ENCODE measurements at regions not wholly inside any gene's neighbourhood (a gene's known extent, or its start where the extent isn't known, plus 50 kb on each side); places are given as distances from the start of the nearest gene placed in this dataset.
"Not testable (repeated sequence)": the region's sequence is repeated elsewhere in the genome, so short reads cannot be mapped to it uniquely, and the experiment has no call there.

- TF ChIP-seq, protein P1, sequence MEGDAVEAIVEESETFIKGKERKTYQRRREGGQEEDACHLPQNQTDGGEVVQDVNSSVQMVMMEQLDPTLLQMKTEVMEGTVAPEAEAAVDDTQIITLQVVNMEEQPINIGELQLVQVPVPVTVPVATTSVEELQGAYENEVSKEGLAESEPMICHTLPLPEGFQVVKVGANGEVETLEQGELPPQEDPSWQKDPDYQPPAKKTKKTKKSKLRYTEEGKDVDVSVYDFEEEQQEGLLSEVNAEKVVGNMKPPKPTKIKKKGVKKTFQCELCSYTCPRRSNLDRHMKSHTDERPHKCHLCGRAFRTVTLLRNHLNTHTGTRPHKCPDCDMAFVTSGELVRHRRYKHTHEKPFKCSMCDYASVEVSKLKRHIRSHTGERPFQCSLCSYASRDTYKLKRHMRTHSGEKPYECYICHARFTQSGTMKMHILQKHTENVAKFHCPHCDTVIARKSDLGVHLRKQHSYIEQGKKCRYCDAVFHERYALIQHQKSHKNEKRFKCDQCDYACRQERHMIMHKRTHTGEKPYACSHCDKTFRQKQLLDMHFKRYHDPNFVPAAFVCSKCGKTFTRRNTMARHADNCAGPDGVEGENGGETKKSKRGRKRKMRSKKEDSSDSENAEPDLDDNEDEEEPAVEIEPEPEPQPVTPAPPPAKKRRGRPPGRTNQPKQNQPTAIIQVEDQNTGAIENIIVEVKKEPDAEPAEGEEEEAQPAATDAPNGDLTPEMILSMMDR (IDR thresholded peaks at IDR 0.05 in 8 of 11, conservative IDR thresholded peaks at IDR 0.05 in 3 of 11), result not testable (repeated sequence)
- TF ChIP-seq POLR2A (IDR thresholded peaks at IDR 0.05), result not testable (repeated sequence)
Measured at GRCh38 chr16:16595029-16595718, 216.2 kb downstream of the NPIPA7 start.
